ENCODE measurements at regions not wholly inside any gene's neighbourhood (a gene's known extent, or its start where the extent isn't known, plus 50 kb on each side); places are given as distances from the start of the nearest gene placed in this dataset.

GRCh38 chrX:148290931-148291330, 209.5 kb upstream of the AFF2 start:
- no peaks in the 10 kb centered on the region for H3K9me3 ChIP-seq (ENCODE audit: low read length)
- no peaks in the 10 kb centered on the region for H4K20me1 ChIP-seq (ENCODE audit: insufficient read depth)

GRCh38 chrX:148298737-148299136, 201.7 kb upstream of the AFF2 start:
- Histone ChIP-seq H3K79me2 (replicated peaks; ENCODE audit: insufficient read depth, low read length) (no peaks in the 10 kb centered on the region), H3K27ac (ENCODE audit: low read length) (no peak overlapping the region), H4K20me1 (ENCODE audit: insufficient read depth) (no peaks in the 10 kb centered on the region), H3K4me3 (ENCODE audit: low read length) (no peak overlapping the region), H3K9me2 (ENCODE audit: insufficient read depth, low read length) (no peaks in the 10 kb centered on the region), H3K27me3 (ENCODE audit: insufficient read depth, low read depth, low read length) (no peaks in the 10 kb centered on the region), H2AFZ (ENCODE audit: low read depth, low read length) (no peak overlapping the region), H3K9me3 (ENCODE audit: low read length) (no peaks in the 10 kb centered on the region), H3K36me3 (ENCODE audit: insufficient read depth, low read length) (no peaks in the 10 kb centered on the region), H3K9ac (ENCODE audit: low read length) (no peak overlapping the region), H3K4me2 (ENCODE audit: low read length) (no peak overlapping the region), H3F3A (ENCODE audit: insufficient read depth, low read length, poor library complexity, severe bottlenecking) (no peaks in the 10 kb centered on the region)
- TF ChIP-seq MXI1 (conservative IDR thresholded peaks at IDR 0.05; ENCODE audit: poor library complexity, severe bottlenecking), result no peak
- no peak for TF ChIP-seq POLR2AphosphoS5 (IDR thresholded peaks at IDR 0.05)
- no peak for TF ChIP-seq CTCF (IDR thresholded peaks at IDR 0.05; ENCODE audit: poor library complexity, severe bottlenecking)
- no peak for TF ChIP-seq RAD21 (conservative IDR thresholded peaks at IDR 0.05)
- TF ChIP-seq SMC3 (conservative IDR thresholded peaks at IDR 0.05; ENCODE audit: poor library complexity), result no peak
- TF ChIP-seq REST (IDR thresholded peaks at IDR 0.05; ENCODE audit: borderline replicate concordance), result no peak
- no peak for TF ChIP-seq TAF1 (IDR thresholded peaks at IDR 0.05; ENCODE audit: low read depth)

More at GRCh38 chrX:148290931-148291330, 209.5 kb upstream of the AFF2 start:
- H3K79me2 ChIP-seq (replicated peaks; ENCODE audit: insufficient read depth, low read length), result no peaks in the 10 kb centered on the region
- H3K4me3 ChIP-seq (ENCODE audit: low read length), result no peak overlapping the region
- no peaks in the 10 kb centered on the region for H3K9me2 ChIP-seq (ENCODE audit: insufficient read depth, low read length)
- no peaks in the 10 kb centered on the region for H3K27me3 ChIP-seq (ENCODE audit: insufficient read depth, low read depth, low read length)
- no peak overlapping the region for H3K9ac ChIP-seq (ENCODE audit: low read length)
- H3K4me2 ChIP-seq (ENCODE audit: low read length), result no peak overlapping the region
- H3K27ac ChIP-seq (ENCODE audit: low read length), result no peak overlapping the region
- TF ChIP-seq EP300 (conservative IDR thresholded peaks at IDR 0.05; ENCODE audit: poor library complexity, severe bottlenecking) (no peak), EZH2 (IDR thresholded peaks at IDR 0.05; ENCODE audit: borderline replicate concordance, insufficient read depth, low read length, poor library complexity, severe bottlenecking) (no peak), TAF1 (IDR thresholded peaks at IDR 0.05; ENCODE audit: low read depth) (no peak), POLR2AphosphoS5 (IDR thresholded peaks at IDR 0.05) (no peak), RAD21 (conservative IDR thresholded peaks at IDR 0.05) (no peak), CTCF (IDR thresholded peaks at IDR 0.05; ENCODE audit: poor library complexity, severe bottlenecking) (no peak), REST (IDR thresholded peaks at IDR 0.05; ENCODE audit: borderline replicate concordance) (no peak), MXI1 (conservative IDR thresholded peaks at IDR 0.05; ENCODE audit: poor library complexity, severe bottlenecking) (no peak), SMC3 (conservative IDR thresholded peaks at IDR 0.05; ENCODE audit: poor library complexity) (no peak)
- H3F3A ChIP-seq (ENCODE audit: insufficient read depth, low read length, poor library complexity, severe bottlenecking), result no peaks in the 10 kb centered on the region
- no peaks in the 10 kb centered on the region for H3K36me3 ChIP-seq (ENCODE audit: insufficient read depth, low read length)
- no peak overlapping the region for H2AFZ ChIP-seq (ENCODE audit: low read depth, low read length)

All from neural cell (in vitro differentiated cells).